Activated CD8-positive, alpha-beta T cell treated with anti-CD3 and anti-CD28 coated beads for 36 hours (primary cell): ENCODE measurements at regions not wholly inside any gene's neighbourhood (a gene's known extent, or its start where the extent isn't known, plus 50 kb on each side); places are given as distances from the start of the nearest gene placed in this dataset.

Source experiments
- ATAC-seq: fragments of 200-7000 bp; cut with Tn5 transposase; one replicate; pipeline ENCODE4 v1.10.0; 2021; ENCODE audit warnings: mild to moderate bottlenecking, moderate library complexity
- CTCF ChIA-PET: fragments of 350-600 bp; sonication (Branson Sonifier 250); formaldehyde crosslinking; loops from one replicate; lab custom pipeline; 2021; ENCODE audit warnings: antibody characterized with exemption; lab: Charles Lee
- POLR2A ChIA-PET: fragments of 350-600 bp; sonication (Branson Sonifier 250); formaldehyde crosslinking; loops from one replicate; lab custom pipeline; 2021; ENCODE audit warnings: antibody characterized with exemption; lab: Charles Lee
- DNase-seq: peaks from one replicate; pipeline ENCODE4 v3.0.0-alpha.2; 2020
- H3K27ac Mint-ChIP-seq: one replicate; pipeline ENCODE4 v1.8.0; 2021; ENCODE audit warnings: mild to moderate bottlenecking, mixed read lengths
- H3K27me3 Mint-ChIP-seq: one replicate; pipeline ENCODE4 v1.8.0; 2021; ENCODE audit warnings: mixed read lengths
- H3K36me3 Mint-ChIP-seq: one replicate; pipeline ENCODE4 v1.8.0; 2021; ENCODE audit warnings: low read depth, mixed read lengths
- H3K4me1 Mint-ChIP-seq: one replicate; pipeline ENCODE4 v1.8.0; 2021; ENCODE audit warnings: low read depth, mixed read lengths
- H3K4me3 Mint-ChIP-seq: one replicate; pipeline ENCODE4 v1.8.0; 2021; ENCODE audit warnings: mild to moderate bottlenecking, moderate library complexity, mixed read lengths
- H3K9me3 Mint-ChIP-seq: one replicate; pipeline ENCODE4 v1.8.0; 2021; ENCODE audit warnings: mixed read lengths
- CTCF ChIP-seq: fragments of 200-600 bp; IDR thresholded peaks from one replicate; pipeline ENCODE4 v1.8.0; 2022; ENCODE audit warnings: antibody characterized with exemption, mild to moderate bottlenecking
- intact Hi-C: fragments of 100-400 bp; cut with micrococcal nuclease; formaldehyde crosslinking; loops from one replicate; pipeline ENCODE4 v1.10.0; 2022

- CTCF ChIA-PET = no interaction called here
- no peaks in the 10 kb centered on the region for H3K4me1 Mint-ChIP-seq
- POLR2A ChIA-PET = interaction anchor here (0.6 kb wide), 2 partner anchors 127 to 371 kb away, joined by 3 to 4 read pairs; no protein-coding TSS in a partner anchor
Observed at GRCh38 chr3:72496051-72496670, 352.1 kb downstream of the SHQ1 start.

DNA sequence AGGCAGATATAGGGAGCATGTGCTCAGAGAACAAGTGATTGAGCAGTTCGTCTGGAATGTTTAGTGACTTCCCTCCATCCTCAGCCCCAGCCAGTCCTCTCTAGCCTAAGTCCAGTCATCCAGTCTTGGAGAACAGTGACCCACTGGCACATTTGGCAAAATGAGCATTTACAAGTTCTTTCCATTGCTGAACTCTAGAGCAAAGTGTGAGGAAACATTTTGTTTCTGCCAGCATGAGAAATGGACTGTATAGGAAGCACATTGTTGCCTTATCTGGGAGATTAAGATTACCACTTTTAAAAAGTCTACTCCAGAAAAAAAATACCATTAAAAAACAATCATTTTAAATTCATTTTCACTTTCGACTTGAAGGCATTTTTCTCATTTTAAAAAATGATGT, 353.6 kb downstream of the SHQ1 start:
- no peak for TF ChIP-seq CTCF
- peaks cover 2% of the 10 kb centered on the region for H3K36me3 Mint-ChIP-seq
- H3K27me3 Mint-ChIP-seq = no peaks in the 10 kb centered on the region
- no peak for ATAC-seq
- CTCF ChIA-PET = interaction anchor here (1.3 kb wide), 1 partner anchor 171 kb away, joined by 3 read pairs; no protein-coding TSS in a partner anchor
- DNase-seq = no peak
- no peak overlapping the region for H3K27ac Mint-ChIP-seq
- no peaks in the 10 kb centered on the region for H3K4me1 Mint-ChIP-seq
- peaks cover 9% of the 10 kb centered on the region for H3K9me3 Mint-ChIP-seq
- intact Hi-C loops = no loop called here
- no peak overlapping the region for H3K4me3 Mint-ChIP-seq
- POLR2A ChIA-PET = no interaction called here

More at GRCh38 chr3:72496051-72496670, 352.1 kb downstream of the SHQ1 start:
- peaks cover 9% of the 10 kb centered on the region for H3K9me3 Mint-ChIP-seq
- no peak for TF ChIP-seq CTCF
- ATAC-seq (no peak), DNase-seq (no peak)
- H3K27me3 Mint-ChIP-seq = no peaks in the 10 kb centered on the region
- H3K36me3 Mint-ChIP-seq = peaks cover 2% of the 10 kb centered on the region
- intact Hi-C loops = no loop called here
- H3K27ac Mint-ChIP-seq = no peak overlapping the region
- H3K4me3 Mint-ChIP-seq = no peak overlapping the region

DNA sequence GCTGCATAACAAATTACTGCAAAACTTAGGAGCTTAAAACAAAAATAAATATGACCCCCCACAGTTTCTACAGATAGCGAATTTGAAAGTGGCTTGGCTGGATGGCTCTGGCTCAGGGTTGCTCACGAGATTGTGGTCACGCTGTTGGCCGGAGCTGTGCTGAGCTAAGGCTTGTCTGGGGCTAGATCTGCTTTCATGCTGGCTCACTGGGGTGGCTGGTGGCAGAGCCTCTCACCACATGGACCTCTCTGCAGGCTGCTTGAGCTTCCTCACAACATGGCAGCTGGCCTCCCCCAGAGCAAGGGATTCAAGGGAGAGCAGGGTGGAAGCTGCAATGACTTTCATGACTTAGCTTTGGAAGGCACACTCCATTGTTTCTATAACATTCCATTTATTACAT, 354.1 kb downstream of the SHQ1 start:
- no peak overlapping the region for H3K4me3 Mint-ChIP-seq
- H3K27ac Mint-ChIP-seq = no peak overlapping the region
- DNase-seq (no peak), ATAC-seq (no peak)
- H3K36me3 Mint-ChIP-seq = peaks cover 2% of the 10 kb centered on the region
- peaks cover 9% of the 10 kb centered on the region for H3K9me3 Mint-ChIP-seq
- H3K27me3 Mint-ChIP-seq = no peaks in the 10 kb centered on the region
- no peak for TF ChIP-seq CTCF
- H3K4me1 Mint-ChIP-seq = no peaks in the 10 kb centered on the region
- POLR2A ChIA-PET = no interaction called here
- intact Hi-C loops = no loop called here
- CTCF ChIA-PET = interaction anchor here (1.3 kb wide), 1 partner anchor 172 kb away, joined by 3 read pairs; no protein-coding TSS in a partner anchor

DNA sequence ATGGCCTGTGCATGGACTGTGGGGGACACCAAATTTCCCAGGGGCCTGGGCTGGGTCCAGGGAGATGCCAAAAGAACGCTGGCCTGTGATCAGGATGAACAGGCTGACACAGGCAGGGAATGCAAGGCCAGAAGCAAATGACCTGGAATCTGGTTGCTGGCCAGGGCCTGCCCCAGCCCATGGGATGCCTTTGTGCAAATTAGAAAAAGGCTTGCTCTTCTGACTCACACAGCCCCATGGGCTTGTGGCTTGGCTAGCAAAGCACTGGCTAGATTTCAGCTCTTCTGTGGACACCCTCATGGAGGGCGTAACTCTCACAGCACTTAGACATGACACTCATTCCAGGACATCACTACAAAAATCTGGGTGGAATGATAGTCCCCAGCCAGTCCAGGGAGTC, 356.0 kb downstream of the SHQ1 start:
- Mint-ChIP-seq H3K4me3 (no peak overlapping the region), H3K36me3 (peaks cover 2% of the 10 kb centered on the region), H3K9me3 (peaks cover 9% of the 10 kb centered on the region), H3K4me1 (peaks cover 15% of the 10 kb centered on the region), H3K27ac (no peak overlapping the region), H3K27me3 (no peaks in the 10 kb centered on the region)
- intact Hi-C loops = no loop called here
- TF ChIP-seq CTCF = no peak
- ATAC-seq = no peak
- CTCF ChIA-PET = no interaction called here
- no peak for DNase-seq
- POLR2A ChIA-PET = no interaction called here

DNA sequence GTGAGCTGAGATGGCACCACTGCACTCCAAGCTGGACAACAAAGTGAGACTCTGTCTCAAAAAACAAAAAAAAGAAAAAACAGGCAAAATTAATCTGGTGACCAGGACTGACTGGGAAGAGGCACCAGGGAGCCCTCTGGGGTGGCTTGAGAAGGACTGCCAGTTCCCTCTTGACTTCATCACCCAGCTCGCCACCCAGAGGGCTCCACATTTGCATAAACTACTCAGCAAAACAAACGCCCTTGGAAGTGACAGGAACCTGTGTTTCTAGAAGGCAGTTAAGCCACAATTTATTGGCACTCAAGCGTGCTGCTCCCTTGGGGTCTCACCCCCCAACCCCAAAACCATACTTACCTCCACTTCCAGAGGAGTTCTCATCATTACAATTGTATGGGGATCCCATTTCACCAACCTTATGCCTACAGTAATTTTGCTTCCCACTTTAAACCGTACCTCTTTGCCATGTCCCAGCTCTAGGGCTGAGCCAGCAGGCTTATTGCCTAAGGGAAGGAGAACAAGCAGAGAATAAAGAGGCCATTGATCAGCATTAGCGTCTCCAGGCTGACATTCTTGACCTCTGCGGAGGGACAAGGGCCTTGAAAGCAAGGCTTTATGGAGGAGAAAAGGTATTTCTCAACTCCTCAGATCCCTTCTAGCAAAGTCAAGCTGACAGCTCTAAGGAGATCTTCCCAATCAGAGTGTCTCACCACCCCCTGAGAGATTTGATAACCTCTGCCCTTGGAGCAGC, 357.4 kb downstream of the SHQ1 start:
- Mint-ChIP-seq H3K4me3 (no peak overlapping the region), H3K9me3 (peaks cover 11% of the 10 kb centered on the region), H3K4me1 (peaks cover 26% of the 10 kb centered on the region), H3K27ac (no peak overlapping the region), H3K36me3 (peaks cover 4% of the 10 kb centered on the region), H3K27me3 (no peaks in the 10 kb centered on the region)
- ChIA-PET CTCF (no interaction called here), POLR2A (no interaction called here)
- DNase-seq (no peak), ATAC-seq (no peak)
- intact Hi-C loops = no loop called here
- TF ChIP-seq CTCF = no peak
